Panc1 (cell line): ENCODE measurements at regions not wholly inside any gene's neighbourhood (a gene's known extent, or its start where the extent isn't known, plus 50 kb on each side); places are given as distances from the start of the nearest gene placed in this dataset.
"Not testable (repeated sequence)": the region's sequence is repeated elsewhere in the genome, so short reads cannot be mapped to it uniquely, and the experiment has no call there.

Experiments
- ATAC-seq: fragments of 200-7000 bp; cut with Tn5 transposase; 2 replicates; pipeline ENCODE4 v1.9.1; 2020; ENCODE audit warnings: mild to moderate bottlenecking, moderate library complexity
- BruUV-seq: library from RNA; stranded (reverse); fragments of 400-500 nt; replicated peaks from 2 replicates; lab custom pipeline; 2021; lab: Mats Ljungman, UMichigan
- CTCF ChIA-PET: fragments of 300-600 bp; sonication (Branson Sonifier 250); formaldehyde crosslinking; loops from one replicate; lab custom pipeline; 2022; ENCODE audit warnings: antibody characterized with exemption; lab: Charles Lee
- POLR2A ChIA-PET: fragments of 300-600 bp; sonication (Branson Sonifier 250); formaldehyde crosslinking; loops from one replicate; lab custom pipeline; 2022; ENCODE audit warnings: antibody characterized with exemption; lab: Charles Lee
- DNase-seq: peaks from one replicate; pipeline ENCODE4 v3.0.0-alpha.2; 2010; ENCODE audit warnings: low read depth, low spot score
- H3K27ac ChIP-seq: 2 replicates; pipeline ENCODE4 v1.5.1; 2011; ENCODE audit warnings: mild to moderate bottlenecking, low read length, inconsistent platforms
- H3K27me3 ChIP-seq: fragments of 200-500 bp; sonication (Bioruptor generic); 2 replicates; pipeline ENCODE4 v1.6.0; 2014; ENCODE audit warnings: low read length, inconsistent platforms; ENCODE audit not compliant: control insufficient read depth, insufficient read depth
- H3K36me3 ChIP-seq: fragments of 200-500 bp; sonication (Bioruptor generic); 2 replicates; pipeline ENCODE4 v1.5.1; 2014; ENCODE audit warnings: inconsistent platforms, mild to moderate bottlenecking, low read length, moderate library complexity; ENCODE audit not compliant: control insufficient read depth, insufficient read depth
- H3K4me1 ChIP-seq: 2 replicates; pipeline ENCODE4 v1.5.1; 2011; ENCODE audit warnings: inconsistent platforms, mild to moderate bottlenecking, low read length, moderate library complexity; ENCODE audit not compliant: control insufficient read depth, insufficient read depth
- H3K4me3 ChIP-seq, 2 experiments: 2 replicates each; pipeline ENCODE4 v1.5.1; 2011 to 2012; ENCODE audit warnings: low read depth in 2 of 2, low read length in 2 of 2, mild to moderate bottlenecking in 2 of 2, inconsistent platforms in 1 of 2, moderate library complexity in 1 of 2
- H3K9me3 ChIP-seq: fragments of 200-500 bp; sonication (Bioruptor generic); 2 replicates; pipeline ENCODE4 v1.5.1; 2014; ENCODE audit warnings: low read depth, mild to moderate bottlenecking, inconsistent platforms, low read length, moderate library complexity; ENCODE audit not compliant: control insufficient read depth, insufficient read depth
- CTCF ChIP-seq: fragments of 450-650 bp; IDR thresholded peaks from 2 replicates; pipeline ENCODE4 v1.5.1; 2017; ENCODE audit warnings: mild to moderate bottlenecking
- POLR2AphosphoS5 ChIP-seq: IDR thresholded peaks from 2 replicates; pipeline ENCODE4 v1.6.1; 2012; ENCODE audit warnings: mild to moderate bottlenecking, low read depth, low read length, moderate library complexity
- REST ChIP-seq, 2 experiments: IDR thresholded peaks; 2 replicates each; pipeline ENCODE4 v1.6.1; 2011 to 2012; ENCODE audit warnings: low read depth in 2 of 2, control low read depth in 1 of 2, low read length in 1 of 2, mild to moderate bottlenecking in 1 of 2, moderate library complexity in 1 of 2; ENCODE audit not compliant: insufficient read depth in 1 of 2
- SIN3A ChIP-seq: IDR thresholded peaks from 2 replicates; pipeline ENCODE4 v1.6.1; 2012; ENCODE audit warnings: low read depth, mild to moderate bottlenecking, low read length, moderate library complexity, borderline replicate concordance; ENCODE audit not compliant: insufficient read depth
- TCF7L2 ChIP-seq: IDR thresholded peaks from 2 replicates; pipeline ENCODE4 v1.6.1; 2011; ENCODE audit warnings: mild to moderate bottlenecking, low read depth, low read length, inconsistent platforms
- in situ Hi-C: cut with HindIII; loops from 2 replicates; pipeline ENCODE4 v1.10.0; 2016; ENCODE audit warnings: low sequenced_read_pairs, low pct_unique_long_range_greater_than_20kb
- intact Hi-C: fragments of 100-400 bp; cut with micrococcal nuclease; formaldehyde crosslinking; loops from one replicate; pipeline ENCODE4 v1.10.0; 2022; ENCODE audit not compliant: unreplicated experiment

GRCh38 chr5:28301712-28302111 is 1263.3 kb upstream of the CDH9 start:
- ATAC-seq (no peak), DNase-seq (peak; percentile 25)
- H3K4me1 ChIP-seq: no peaks in the 10 kb centered on the region
- POLR2A ChIA-PET: no interaction called here
- intact Hi-C loops (no loop called here), in situ Hi-C loops (no loop called here)
- BruUV-seq: no TSS peak
- no peak overlapping the region for H3K27ac ChIP-seq
- H3K4me3 ChIP-seq: no peak overlapping the region
- no peaks in the 10 kb centered on the region for H3K36me3 ChIP-seq
- H3K27me3 ChIP-seq: no peaks in the 10 kb centered on the region
- no peak for TF ChIP-seq POLR2AphosphoS5
- no peak for TF ChIP-seq TCF7L2
- TF ChIP-seq SIN3A: no peak
- no peak for TF ChIP-seq REST (IDR thresholded peaks at IDR 0.05; ENCODE audit: insufficient read depth in 1 of 2, low read depth in 2 of 2, low read length in 1 of 2)
- no peak for TF ChIP-seq CTCF
- H3K9me3 ChIP-seq: no peaks in the 10 kb centered on the region
- CTCF ChIA-PET: interaction anchor here (0.6 kb wide), 1 partner anchor 19 kb away, joined by 8 read pairs; no protein-coding TSS in a partner anchor

- TF ChIP-seq POLR2AphosphoS5: no peak
- TF ChIP-seq SIN3A: no peak
- TF ChIP-seq CTCF: no peak
- no peak for TF ChIP-seq REST (IDR thresholded peaks at IDR 0.05; ENCODE audit: insufficient read depth in 1 of 2, low read depth in 2 of 2, low read length in 1 of 2)
- H3K27me3 ChIP-seq: no peaks in the 10 kb centered on the region
- ATAC-seq: no peak
- in situ Hi-C loops: no loop called here
- CTCF ChIA-PET: no interaction called here
- BruUV-seq: no TSS peak
- DNase-seq: no peak
- no peak overlapping the region for H3K4me3 ChIP-seq
- POLR2A ChIA-PET: no interaction called here
- intact Hi-C loops: no loop called here
- no peaks in the 10 kb centered on the region for H3K4me1 ChIP-seq
- H3K9me3 ChIP-seq: no peaks in the 10 kb centered on the region
- H3K27ac ChIP-seq: no peak overlapping the region
- no peaks in the 10 kb centered on the region for H3K36me3 ChIP-seq
Observed at GRCh38 chr5:28296254-28297013, 1258.0 kb upstream of the CDH9 start.

- H3K4me3 ChIP-seq, H3K36me3 ChIP-seq, intact Hi-C loops, CTCF ChIA-PET, BruUV-seq, DNase-seq, in situ Hi-C loops, ATAC-seq, H3K4me1 ChIP-seq, H3K27ac ChIP-seq, H3K9me3 ChIP-seq, POLR2A ChIA-PET, H3K27me3 ChIP-seq: not testable (repeated sequence)
Observed at GRCh38 chr5:28287021-28287420, 1248.6 kb upstream of the CDH9 start.
